GM19397 (cell line): ENCODE measurements at regions not wholly inside any gene's neighbourhood (a gene's known extent, or its start where the extent isn't known, plus 50 kb on each side); places are given as distances from the start of the nearest gene placed in this dataset.

Source experiments
- ATAC-seq: cut with Tn5 transposase; IDR thresholded peaks from one replicate; pipeline ENCODE4 v1.9.1; 2021; ENCODE audit warnings: mild to moderate bottlenecking, moderate library complexity; ENCODE audit not compliant: unreplicated experiment

- no peak for ATAC-seq
Measured at GRCh38 chr2:121895723-121896571, 140.5 kb downstream of the TSN start.

DNA sequence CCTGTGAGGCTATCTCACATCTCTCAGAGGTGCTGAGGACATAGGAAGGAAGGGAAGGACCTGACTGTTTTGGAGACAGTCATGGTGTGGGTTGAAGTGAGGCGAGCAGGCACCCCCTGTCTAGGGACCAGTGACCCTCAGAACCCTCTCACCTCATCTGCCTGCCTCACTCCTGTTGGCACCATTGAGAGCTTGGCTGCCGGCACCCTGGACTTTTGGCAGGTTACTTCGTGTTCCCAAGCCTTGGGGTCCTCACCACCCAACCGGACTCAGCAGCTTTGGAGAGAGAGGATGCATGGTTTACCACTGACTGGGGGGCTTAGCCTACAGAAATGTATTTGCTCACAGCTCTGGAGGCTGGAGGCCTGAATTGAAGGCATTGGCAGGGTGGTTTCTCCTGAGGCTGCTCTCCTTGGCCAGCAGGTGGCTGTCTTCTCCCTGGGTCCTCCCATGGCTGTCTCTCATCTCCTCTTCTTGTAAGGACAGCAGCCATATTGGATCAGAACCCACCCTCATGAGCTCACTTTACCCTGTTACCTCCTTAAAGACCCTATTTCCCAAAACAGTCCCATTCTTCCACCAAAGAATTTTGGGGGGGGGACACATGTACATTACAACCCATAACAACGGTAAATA, 142.0 kb downstream of the TSN start:
- peak; percentile 78 for ATAC-seq

DNA sequence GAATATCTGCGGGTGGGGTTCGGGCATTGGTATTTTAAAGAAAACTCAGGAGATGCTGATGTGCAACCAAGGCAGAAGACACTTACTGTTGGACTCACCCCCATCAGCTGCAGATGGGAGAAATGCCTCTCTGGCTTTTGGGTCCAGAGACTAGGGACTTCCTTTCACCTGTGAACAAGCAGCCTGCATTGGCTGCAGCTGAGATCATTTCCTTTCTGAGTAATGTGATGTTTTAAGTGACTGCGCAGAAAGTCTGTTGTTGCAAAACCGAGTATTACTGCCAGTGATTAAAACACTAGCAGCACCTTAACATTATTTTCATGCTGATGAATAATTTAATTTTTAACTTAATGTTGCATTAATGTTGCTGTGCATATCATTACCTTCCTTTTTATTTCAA, 143.0 kb downstream of the TSN start:
- no peak for ATAC-seq

DNA sequence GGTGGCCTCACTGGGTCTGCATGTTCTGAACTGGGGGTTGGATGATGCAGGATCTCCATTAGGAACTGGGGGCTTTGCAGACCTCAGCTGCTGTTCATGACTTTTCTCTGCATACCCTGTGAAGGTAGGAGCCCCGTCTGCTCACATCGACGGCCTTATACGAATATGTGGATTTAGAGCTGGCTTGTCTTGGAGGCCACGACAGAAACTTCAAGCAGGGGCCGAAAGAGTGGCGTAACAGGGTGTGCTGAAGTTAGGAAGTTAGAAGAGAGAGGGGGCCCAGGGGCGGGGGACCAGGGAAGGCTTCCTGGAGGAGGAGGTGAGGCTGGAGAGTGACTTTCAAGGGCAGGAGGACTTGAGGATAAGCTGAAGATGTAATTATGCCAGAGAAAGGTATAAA, 144.9 kb downstream of the TSN start:
- ATAC-seq: no peak

- ATAC-seq: no peak
Measured at GRCh38 chr2:121902171-121902591, 146.7 kb downstream of the TSN start.

DNA sequence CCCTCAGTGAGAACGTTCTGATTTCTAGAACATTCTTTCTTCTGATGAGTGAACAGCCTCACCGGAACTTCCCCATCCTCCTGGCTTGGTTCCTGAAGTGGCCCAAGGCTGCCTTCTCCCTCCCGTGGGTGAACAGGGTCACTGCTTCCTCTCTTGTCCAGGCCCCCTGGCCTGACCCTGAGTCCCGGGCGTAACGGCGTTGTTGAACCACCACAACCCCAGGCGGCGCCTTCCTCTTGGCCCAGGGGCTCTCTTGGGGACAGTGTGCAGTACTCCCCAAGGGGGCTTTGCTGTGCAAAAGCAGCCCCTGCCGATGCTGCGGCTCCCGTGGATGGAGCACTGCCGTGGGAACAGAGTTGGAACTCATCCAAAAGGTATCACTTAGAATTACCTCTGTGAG, 147.2 kb downstream of the TSN start:
- no peak for ATAC-seq

DNA sequence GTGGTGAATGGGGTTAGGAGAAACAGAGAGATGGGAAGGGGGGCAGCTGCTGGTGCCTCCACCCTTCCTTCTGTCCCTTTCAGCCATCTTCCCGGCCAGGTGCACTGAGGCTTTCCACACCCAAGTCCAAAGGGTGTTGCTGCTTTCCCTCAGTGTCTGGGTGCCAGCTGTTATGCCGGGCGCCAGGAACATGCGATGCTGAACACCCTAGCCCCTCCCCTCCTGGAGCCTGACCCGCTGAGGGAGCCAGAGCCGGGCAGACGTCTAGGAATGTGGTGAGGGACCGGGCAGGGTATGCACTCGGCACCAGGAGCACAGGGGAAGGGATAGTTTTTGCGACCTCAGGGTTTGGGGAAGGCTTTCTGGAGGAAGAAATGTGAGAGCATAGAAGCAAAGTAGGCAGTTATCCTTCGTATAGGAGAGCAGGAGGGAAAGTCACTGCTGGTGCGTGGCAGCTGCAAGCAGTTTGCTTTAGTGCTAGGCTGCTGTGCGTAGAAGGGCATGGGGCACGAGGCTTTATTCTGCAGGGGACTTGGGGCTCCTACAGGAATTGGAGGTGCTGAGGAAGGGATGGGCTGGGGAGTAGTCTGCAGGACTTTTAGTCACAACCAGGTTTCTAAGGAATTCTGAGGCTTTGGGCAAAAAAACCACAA, 147.7 kb downstream of the TSN start:
- no peak for ATAC-seq

DNA sequence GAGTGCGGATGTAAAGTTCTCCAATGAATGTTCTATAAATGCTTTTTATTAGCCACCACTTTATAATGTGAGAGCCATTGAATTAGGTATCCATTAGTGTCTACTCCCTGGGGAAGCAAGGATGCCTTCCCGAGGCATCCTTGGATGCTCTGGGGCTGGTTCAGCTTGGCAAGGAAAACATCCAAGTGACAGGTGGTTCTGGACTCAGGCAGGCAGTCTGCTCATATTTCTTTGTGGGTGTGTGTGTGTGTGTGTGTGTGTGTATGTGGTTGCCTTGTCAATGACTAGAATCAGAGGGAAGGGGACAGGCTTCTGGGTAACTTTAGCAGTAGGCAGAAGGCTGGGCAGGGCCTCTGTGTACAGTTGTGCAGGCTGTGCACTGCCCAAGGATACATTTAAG, 149.2 kb downstream of the TSN start:
- ATAC-seq: no peak

DNA sequence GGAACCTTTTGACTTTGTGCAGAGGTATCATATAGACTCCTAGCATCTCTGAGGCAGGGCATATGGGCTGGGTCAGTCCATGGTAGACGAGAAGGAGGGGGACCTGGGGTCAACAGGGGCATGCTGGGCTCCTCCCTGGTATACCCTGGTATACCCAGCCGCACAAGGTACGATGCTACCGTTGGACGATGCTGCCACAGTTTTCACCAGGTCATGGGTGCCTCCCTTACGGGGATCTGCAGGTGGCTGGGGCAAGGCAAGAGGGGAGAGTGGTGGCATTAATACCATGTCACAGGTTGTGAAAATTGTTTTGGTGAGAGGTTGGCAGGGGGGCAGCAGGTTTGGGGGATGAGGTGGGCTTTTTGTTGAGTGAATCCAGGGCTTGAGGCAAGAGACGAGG, 149.8 kb downstream of the TSN start:
- no peak for ATAC-seq

- ATAC-seq: no peak
Measured at GRCh38 chr2:121906170-121906569, 150.7 kb downstream of the TSN start.

DNA sequence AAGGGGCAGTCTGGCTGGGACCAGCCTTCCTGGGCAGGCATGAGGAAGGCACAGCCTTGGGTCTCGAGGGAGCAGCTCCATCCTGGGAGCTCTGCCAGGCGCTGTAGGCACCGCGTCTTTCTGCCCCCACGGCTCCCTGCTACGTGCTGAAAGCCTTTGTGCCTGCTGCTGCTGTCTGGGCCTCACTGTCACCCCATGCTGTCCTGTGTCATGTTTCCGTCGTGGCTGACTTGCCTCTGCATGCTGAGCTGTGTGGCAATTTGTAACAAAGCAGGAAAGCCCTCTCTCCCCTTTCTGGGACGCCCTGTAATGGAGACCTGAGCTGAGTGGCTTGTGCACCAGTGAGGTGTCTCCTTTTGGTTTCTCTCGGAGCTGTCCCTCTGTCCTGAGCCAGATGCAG, 152.5 kb downstream of the TSN start:
- no peak for ATAC-seq

- no peak for ATAC-seq
Measured at GRCh38 chr2:121910139-121910538, 154.7 kb downstream of the TSN start.

- ATAC-seq: no peak
Measured at GRCh38 chr2:121911036-121911435, 155.6 kb downstream of the TSN start.

DNA sequence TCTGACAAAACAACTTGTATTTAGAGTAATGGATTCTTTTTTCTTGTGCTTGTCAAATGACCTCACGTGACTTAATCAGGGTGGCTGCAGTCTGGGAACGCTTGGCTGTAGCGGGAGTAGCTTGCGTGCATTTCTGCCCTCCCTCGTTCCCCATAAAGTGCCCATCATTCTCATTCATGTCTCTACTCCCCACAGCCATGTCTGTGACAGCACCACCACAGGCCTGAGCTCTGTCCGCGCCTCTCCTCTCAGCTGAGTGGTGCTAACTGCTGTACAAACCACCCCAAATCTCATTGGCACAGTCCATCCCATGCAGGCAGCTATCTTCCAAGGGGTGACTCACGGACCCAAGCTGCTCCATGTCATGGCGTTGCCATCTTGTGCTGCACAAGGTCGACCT, 161.7 kb downstream of the TSN start:
- no peak for ATAC-seq

GRCh38 chr2:121918231-121918630, 162.8 kb downstream of the TSN start:
- ATAC-seq: no peak

- ATAC-seq: no peak
Measured at GRCh38 chr2:121919803-121920202, 164.4 kb downstream of the TSN start.

- ATAC-seq: no peak
Measured at GRCh38 chr2:121925466-121925865, 170.0 kb downstream of the TSN start.

DNA sequence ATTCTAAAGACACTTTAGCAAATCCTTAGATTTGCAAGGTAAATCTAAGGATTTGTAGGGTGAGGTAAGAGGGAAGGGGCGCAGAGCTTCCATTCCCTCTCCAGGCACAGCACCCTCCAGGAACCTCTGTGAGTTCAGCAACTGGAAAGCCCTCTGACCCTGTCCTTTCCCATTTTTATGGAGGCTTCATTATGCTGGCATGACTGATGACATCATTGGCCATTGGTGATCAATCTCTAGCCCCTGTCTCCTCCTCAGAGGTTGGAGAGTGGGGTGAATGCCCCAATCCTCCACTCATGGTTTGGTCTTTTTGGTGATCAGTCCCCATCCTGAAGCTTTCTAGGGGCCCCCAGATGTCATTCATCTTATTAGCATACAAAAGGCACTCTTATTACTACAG, 187.8 kb downstream of the TSN start:
- no peak for ATAC-seq

DNA sequence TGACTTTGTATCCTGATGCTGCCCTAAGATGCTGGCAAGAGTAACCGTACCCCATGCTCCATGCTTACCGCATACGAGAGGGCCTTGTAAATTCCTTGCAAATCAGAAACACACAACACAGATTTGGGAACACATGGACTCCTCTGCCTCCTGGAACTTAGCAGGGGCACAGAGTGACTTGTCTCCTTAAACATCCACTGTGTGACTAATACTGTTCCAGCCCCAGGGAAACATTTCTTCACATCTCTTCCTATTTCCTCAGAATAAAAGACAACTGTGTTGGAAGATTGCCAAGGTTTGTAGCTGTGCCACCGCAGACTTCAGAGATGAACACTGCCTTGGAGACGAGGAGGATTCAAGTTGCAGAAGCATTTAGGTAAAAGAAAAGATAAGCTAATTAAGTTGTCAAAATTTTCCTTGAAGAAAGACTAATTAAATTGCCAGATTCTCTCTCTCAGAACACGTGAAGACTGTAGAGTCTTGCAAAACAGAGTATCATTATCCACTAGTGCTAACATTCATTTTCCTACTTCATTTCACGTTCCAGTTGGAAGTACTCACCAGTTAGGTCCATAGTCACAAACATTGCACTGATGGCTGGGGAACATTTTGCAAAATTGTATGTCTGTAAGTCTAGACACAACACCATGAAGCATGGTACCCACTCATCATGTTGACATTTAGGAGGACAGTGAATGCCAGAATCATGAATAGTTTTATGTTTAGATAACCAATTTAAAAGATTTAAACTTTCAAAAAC, 188.8 kb downstream of the TSN start:
- ATAC-seq: no peak

GRCh38 chr2:121947674-121948073, 192.2 kb downstream of the TSN start:
- no peak for ATAC-seq

DNA sequence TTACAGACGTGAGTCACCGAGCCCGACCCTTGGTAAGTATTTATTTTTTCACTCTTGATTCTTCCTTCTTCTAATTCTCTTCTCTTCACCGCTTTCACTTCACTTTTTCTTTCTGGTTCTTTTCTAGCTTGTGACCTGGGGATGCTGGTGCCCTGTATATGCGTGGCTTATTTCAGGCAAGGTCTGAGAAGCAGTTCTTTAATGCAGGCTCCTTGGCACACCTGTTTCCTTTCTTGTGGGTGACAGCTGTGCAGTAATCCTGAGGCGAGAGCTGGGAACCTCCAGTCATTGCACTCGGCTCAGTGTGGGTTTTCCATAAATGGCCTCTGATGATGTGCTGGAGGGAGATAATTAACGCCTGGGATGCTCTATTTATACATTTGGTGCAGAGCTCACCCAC, 193.8 kb downstream of the TSN start:
- no peak for ATAC-seq
